Left ventricle myocardium inferior (tissue), 1 donor: ENCODE measurements at regions not wholly inside any gene's neighbourhood (a gene's known extent, or its start where the extent isn't known, plus 50 kb on each side); places are given as distances from the start of the nearest gene placed in this dataset.

Source experiments
- DNase-seq: peaks from one replicate; pipeline ENCODE4 v3.0.0-alpha.2; 2020
- H3K27ac ChIP-seq: fragments of 200-600 bp; replicated peaks from 2 replicates; pipeline ENCODE4 v1.8.0; 2021
- H3K27me3 ChIP-seq: fragments of 200-600 bp; 2 replicates; pipeline ENCODE4 v1.8.0; 2021; ENCODE audit warnings: low read depth
- H3K36me3 ChIP-seq: fragments of 200-600 bp; 2 replicates; pipeline ENCODE4 v1.8.0; 2021
- H3K4me1 ChIP-seq: fragments of 200-600 bp; 2 replicates; pipeline ENCODE4 v1.8.0; 2021
- H3K4me3 ChIP-seq: fragments of 200-600 bp; 2 replicates; pipeline ENCODE4 v1.8.0; 2021; ENCODE audit warnings: mild to moderate bottlenecking, moderate library complexity
- H3K9me3 ChIP-seq: fragments of 200-600 bp; replicated peaks from 2 replicates; pipeline ENCODE4 v1.8.0; 2021
- CTCF ChIP-seq: fragments of 200-600 bp; IDR thresholded peaks from 2 replicates; pipeline ENCODE4 v1.8.0; 2021; ENCODE audit warnings: antibody characterized with exemption, mild to moderate bottlenecking, borderline replicate concordance
- intact Hi-C: fragments of 100-400 bp; cut with micrococcal nuclease; formaldehyde crosslinking; loops from one replicate; pipeline ENCODE4 v1.11.0; 2022
- donor health status: DM: no; HTN: yes; CAD: no; lungs with severe emphysema.

- H3K27me3 ChIP-seq: peaks cover under 1% of the 10 kb centered on the region
- intact Hi-C loops: no loop called here
- no peaks in the 10 kb centered on the region for H3K36me3 ChIP-seq
- H3K4me3 ChIP-seq: no peak overlapping the region
- no peaks in the 10 kb centered on the region for H3K9me3 ChIP-seq
- no peak for TF ChIP-seq CTCF
- DNase-seq: no peak
- H3K27ac ChIP-seq: no peak overlapping the region
- H3K4me1 ChIP-seq: peaks cover 14% of the 10 kb centered on the region
Measured at GRCh38 chr11:119901657-119902577, 172.9 kb upstream of the NECTIN1 start.

GRCh38 chr11:119899997-119900396 lies 171.0 kb upstream of the NECTIN1 start:
- no peak for DNase-seq
- no peaks in the 10 kb centered on the region for H3K36me3 ChIP-seq
- no peak for TF ChIP-seq CTCF
- intact Hi-C loops: no loop called here
- H3K27me3 ChIP-seq: peaks cover 3% of the 10 kb centered on the region
- no peaks in the 10 kb centered on the region for H3K9me3 ChIP-seq
- H3K4me1 ChIP-seq: peaks cover 7% of the 10 kb centered on the region
- no peak overlapping the region for H3K4me3 ChIP-seq
- H3K27ac ChIP-seq: no peak overlapping the region

GRCh38 chr11:119897576-119897975 lies 168.6 kb upstream of the NECTIN1 start:
- Histone ChIP-seq H3K27ac (no peak overlapping the region), H3K27me3 (peaks cover 8% of the 10 kb centered on the region), H3K4me3 (no peak overlapping the region), H3K9me3 (no peaks in the 10 kb centered on the region), H3K4me1 (no peaks in the 10 kb centered on the region), H3K36me3 (no peaks in the 10 kb centered on the region)
- TF ChIP-seq CTCF: no peak
- intact Hi-C loops: no loop called here
- DNase-seq: no peak

- Histone ChIP-seq H3K27me3 (peaks cover 10% of the 10 kb centered on the region), H3K4me3 (no peak overlapping the region), H3K27ac (no peak overlapping the region), H3K36me3 (no peaks in the 10 kb centered on the region), H3K4me1 (peaks cover 2% of the 10 kb centered on the region), H3K9me3 (no peaks in the 10 kb centered on the region)
- DNase-seq: no peak
- no peak for TF ChIP-seq CTCF
- intact Hi-C loops: no loop called here
Measured at GRCh38 chr11:119897046-119897440, 168.0 kb upstream of the NECTIN1 start.

GRCh38 chr11:119896387-119897045 lies 167.5 kb upstream of the NECTIN1 start:
- Histone ChIP-seq H3K27ac (no peak overlapping the region), H3K36me3 (no peaks in the 10 kb centered on the region), H3K4me1 (peaks cover 6% of the 10 kb centered on the region), H3K9me3 (no peaks in the 10 kb centered on the region), H3K4me3 (no peak overlapping the region), H3K27me3 (peaks cover 15% of the 10 kb centered on the region)
- DNase-seq: no peak
- intact Hi-C loops: no loop called here
- no peak for TF ChIP-seq CTCF
